Iris pigment epithelial cell (primary cell): ENCODE measurements at regions not wholly inside any gene's neighbourhood (a gene's known extent, or its start where the extent isn't known, plus 50 kb on each side); places are given as distances from the start of the nearest gene placed in this dataset.
"Not testable (repeated sequence)": the region's sequence is repeated elsewhere in the genome, so short reads cannot be mapped to it uniquely, and the experiment has no call there.

Source experiments
- DNase-seq: peaks from one replicate; pipeline ENCODE4 v3.0.0-alpha.2; 2011; ENCODE audit warnings: low read depth

DNA sequence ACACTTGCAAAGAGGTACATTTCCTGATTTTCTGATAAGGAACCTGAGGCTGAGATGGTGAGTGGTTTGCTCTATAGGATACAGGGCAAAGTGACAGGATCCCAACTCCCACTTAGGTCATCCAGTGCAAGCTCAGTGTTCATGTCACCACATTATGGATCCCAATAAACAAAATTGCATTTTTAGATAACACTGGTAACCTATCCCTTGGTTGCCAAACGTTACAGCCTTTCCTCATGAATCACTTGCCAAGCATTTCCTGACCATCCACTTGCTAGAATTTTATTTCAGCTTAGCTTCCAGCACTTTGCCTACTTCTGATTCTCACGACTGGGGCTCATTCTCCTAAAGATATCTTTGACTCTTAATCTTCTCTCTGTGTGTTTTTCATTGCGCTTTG is 131.4 kb upstream of the ODAD2 start:
- peak; percentile 80 for DNase-seq

DNA sequence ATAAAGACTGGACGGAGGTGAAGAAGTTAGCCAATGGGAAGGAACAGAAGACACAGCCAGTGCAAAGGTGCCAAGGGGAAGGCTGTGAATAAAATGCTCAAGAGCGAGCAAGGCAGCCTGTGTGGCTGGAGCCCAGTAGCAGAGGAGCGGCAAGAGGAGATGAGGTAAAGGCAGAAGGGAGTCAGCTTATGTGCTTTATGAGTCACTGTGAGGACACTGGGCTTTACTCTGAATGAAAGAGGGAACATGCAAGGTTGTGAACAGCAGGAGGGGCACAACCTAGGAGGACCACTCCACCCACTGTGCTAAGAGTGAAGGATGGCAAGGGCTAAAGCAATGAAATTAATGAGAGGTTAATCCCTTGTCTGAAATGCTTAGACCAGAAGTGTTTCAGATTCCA is 129.0 kb upstream of the ODAD2 start:
- peak; percentile 54 for DNase-seq

DNA sequence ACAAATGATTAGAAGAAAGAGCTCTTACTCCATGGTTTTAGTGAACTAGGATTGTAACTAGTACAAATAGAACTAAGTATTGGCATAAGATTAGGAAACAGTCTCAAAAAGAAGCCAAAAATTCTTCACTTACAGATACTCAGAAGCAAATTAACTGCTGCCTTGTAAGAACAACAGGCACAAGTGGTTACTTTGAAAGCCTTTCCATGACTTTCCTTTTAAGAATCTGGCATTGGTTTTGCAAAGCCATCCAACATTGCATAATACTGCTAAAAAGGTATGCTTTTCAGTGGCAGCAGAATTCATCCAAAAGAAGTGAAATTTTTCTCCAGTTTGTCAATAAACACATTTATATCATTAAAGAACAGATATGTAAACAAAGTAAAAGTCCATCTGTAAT is 126.8 kb upstream of the ODAD2 start:
- peak; percentile 76 for DNase-seq

DNA sequence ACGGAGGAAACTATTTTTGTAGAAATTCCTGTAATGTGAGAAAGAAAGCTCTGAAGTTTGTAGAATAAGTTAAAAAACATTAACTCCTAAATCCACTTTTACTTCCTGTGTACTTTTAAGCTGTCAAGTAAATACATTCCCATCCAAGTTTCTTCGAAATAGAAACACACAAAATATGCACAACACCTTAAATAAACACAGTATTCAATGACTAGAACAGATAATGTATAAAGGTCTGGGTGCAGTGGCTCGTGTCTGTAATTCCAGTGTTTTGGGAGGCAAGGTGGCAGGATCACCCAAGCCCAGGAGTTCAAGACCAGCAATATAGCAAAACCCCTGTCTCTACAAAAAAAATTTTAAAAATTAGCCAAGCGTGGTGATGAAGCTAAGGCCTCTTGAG is 121.9 kb upstream of the ODAD2 start:
- no peak for DNase-seq

DNA sequence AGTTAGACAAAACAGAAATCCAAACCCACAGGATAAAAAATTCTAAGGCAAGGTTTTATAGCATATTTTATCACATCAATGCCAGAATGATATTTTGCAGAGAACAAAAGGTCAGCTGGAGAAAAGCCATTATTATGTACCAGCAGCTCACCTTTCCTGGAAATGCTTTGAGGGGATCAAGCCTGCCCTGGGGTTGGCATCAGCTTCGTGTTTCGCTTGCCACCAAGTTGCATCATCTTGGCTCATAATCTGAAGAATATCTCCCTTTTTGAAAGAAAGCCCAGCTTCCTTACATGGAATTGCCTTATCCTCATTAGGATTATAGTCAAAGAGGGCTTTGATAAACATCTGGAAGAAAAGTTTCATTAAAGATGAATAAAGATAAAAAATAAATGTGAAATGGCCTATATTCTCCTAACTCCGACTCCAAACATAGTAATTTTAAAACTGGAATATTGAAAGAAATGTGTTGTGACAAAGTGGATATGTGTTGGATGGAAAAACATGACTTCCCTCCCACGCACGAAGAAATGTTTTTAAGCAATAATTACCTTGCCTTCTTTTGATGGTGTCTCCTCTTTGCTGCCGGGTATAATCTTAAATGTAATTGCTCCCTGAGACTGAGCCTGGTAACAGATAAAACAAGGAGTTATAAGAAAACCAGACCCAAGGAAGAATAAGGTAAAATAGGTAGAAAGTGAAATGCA is 121.3 kb upstream of the ODAD2 start:
- no peak for DNase-seq

DNA sequence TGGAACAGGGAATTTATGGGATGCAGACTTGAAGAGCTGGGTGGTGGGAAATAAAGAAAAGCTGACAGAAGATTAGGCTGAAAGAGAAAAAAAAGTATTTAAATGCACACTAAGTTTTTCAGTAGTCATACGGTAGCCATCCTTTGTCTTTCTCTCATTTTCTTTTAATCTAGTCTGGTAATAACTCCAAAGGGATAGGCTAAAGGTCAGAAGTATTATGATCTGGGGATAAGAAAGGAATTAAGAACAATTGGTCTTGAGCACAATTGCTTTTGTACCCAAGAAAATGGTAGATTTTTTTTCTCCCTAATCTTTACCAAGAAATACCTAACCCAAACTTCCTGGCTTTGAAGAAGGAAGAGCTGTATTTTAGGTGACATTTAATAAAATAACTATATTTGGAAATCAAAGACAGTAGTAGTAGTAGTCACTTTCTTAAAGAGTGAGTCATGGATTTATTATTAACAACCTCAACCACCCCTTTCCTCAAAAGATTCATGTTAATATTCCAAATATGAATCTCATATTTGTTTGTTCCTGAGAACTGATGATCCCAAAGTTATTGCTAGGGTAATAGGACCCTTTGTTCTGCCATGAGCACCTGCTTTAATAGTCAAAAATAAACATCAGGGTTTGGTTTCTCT is 120.2 kb upstream of the ODAD2 start:
- DNase-seq: no peak

DNA sequence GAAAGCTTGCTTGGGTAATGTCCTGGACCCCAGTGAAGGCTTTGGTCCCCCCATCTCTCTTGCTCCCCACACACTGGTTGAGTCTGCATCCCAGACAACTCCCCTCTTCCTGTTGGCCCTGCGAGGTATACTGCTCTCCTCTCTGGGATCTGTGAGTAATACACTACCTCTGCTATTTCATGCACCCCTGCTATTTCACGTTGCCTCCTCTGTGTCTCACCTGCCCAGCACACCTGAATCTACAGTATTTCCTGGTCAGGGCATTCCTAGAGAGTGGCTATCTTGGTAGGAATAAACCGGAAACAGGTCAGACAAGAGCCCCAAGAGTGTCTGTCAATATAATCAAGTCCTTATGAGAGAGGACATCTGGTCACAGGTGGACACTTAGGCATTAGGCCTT is 114.3 kb upstream of the ODAD2 start:
- DNase-seq: no peak

DNA sequence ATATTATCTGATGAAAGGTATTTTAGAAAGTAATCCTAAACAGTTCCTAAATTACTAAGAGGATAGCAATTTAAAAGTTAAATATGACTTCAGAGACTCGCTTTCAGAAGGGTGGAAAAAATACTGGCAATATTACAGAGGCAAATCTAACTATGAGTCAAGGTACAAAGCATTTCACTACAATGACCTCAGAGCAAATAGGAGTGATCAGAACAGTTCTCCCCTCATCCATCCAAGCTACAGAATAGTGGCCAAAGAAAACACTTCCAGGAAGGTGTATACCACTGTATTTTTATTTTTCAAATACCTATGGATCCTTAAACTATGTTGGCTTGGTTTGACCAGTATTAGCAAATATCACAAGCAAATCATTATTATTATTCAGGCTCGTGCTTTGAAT is 112.8 kb upstream of the ODAD2 start:
- peak; percentile 74 for DNase-seq

DNA sequence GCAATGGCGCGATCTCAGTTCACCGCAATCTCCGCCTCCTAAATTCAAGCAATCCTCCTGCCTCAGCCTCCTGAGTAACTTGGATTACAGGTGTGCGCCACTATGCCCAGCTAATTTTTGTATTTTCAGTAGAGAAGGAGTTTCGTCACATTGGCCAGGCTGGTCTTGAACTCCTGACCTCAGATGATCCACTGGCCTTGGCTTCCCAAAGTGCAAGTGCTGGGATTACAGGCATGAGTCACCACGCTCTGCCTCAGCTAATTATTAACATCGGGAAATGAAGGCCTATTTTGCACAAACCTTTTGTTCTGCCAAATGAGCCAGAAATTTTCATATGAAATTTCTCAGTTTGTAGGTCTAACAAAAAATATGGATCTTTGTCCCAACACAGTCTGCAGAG is 106.7 kb upstream of the ODAD2 start:
- no peak for DNase-seq

DNA sequence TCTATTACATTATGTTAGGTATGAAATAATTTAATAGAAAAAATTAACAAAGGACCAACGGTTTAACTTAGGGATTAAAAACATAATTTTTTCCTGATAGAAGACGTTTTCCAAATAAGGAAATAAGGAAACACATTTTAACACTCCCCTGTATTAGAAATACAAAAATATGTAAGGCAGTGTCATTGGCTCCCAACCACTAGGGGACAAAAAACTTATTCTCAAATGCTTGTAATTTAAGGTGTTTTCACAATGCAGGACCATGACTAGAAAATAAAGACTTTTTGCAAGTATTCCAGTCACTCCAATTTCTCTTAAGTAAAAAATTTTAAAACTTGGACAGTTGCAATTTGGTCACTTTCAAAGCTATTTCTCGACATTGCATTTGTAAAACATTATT is 98.8 kb upstream of the ODAD2 start:
- DNase-seq: no peak

DNA sequence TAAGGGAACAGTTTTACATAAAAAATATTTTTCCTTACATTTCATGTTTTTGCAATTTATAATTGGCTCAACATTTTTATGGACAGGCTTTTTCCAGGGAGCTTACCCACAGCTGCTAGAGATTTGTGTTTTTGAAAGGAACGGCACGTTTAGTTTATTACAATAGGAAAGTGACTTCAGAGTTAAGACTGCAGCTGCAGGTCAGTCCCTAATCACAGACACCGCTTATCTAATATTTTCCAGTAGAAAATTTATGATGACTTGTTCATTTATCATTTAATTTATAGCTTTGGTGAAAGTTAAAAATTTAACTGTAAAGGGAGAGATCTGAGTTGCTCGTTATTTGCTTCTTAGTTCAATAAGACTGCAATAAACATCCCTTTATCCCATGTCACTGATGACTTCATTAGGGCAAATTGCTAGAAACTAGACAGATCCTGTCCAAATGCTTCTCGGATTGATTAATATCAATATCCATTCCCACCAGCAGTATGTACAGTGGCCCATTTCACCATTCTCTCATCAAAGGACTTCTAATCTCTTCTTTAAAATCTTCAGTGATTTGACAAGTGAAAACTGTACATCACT is 97.0 kb upstream of the ODAD2 start:
- no peak for DNase-seq

DNA sequence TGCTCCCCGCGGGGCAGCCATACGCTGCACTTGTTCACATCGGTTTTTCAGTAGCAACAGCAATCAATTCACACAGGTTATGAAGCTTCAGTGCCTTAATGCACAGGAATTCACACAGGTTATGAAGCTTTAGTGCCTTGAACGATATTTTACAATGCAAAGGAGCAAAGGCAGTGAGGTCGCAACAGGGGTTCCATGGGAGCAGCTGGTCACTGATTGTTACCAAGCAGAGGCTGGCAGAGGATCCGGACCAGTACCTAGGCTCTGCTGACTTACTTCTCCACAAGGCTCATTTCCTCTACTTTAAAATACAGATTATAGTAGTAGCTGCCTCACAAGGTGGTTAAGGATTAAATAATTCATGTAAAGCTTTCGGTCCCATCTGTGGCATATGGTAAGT is 95.2 kb upstream of the ODAD2 start:
- DNase-seq: no peak

DNA sequence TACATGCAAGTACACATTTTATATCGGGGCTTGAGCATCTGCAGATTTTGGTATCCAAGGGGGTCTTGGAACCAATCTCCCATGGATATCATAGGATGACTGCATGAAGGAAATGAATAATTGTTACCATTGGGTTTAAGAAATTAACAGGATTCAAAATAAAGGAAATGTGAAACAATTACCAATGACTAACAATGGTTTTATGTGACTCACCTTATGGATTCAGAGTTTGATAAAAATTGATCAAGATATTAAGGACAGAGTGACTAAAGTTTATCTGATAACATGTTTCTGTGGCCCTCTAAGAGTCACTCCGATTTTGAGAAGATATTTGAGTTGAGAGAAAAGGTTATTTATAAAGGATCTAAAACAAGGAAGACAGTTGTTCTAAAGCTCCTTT is 93.0 kb upstream of the ODAD2 start:
- DNase-seq: no peak

DNA sequence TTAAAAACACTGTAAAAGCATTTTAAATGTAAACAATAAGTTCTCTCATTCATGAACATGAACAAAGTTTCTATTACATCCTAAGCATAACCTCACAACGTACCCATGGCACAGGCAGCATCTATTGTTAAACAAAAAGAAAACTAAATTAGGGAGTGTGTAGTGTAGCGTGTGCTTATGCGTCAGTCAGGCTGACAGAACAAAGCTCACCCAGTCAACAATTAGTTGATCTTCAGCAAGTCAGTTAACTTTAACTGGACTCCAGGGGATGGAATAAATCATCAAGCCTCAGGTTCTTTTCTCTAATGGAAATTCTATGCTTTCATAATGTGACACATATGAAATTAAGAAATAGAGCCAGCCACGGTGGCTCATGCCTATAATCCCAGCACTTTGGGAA is 91.6 kb upstream of the ODAD2 start:
- no peak for DNase-seq

DNA sequence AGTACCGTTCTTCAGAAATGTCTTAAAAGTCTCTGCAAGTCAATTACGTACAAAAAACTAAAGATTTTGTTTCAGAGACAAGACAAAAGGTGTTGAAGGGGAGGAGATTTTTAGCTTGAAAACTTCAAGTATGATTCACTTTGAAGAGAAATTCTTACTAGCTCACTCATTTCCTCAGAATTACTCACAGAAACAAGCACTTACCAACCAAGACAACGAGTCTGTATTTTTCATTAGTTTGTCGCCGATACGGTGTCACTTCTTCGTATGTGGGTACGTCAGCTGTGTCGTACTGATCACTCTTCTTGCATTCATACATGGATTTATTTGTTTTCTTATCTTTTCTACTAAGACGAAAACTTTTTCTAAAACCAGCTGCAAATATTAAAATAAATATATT is 90.6 kb upstream of the ODAD2 start:
- peak; percentile 92 for DNase-seq

DNA sequence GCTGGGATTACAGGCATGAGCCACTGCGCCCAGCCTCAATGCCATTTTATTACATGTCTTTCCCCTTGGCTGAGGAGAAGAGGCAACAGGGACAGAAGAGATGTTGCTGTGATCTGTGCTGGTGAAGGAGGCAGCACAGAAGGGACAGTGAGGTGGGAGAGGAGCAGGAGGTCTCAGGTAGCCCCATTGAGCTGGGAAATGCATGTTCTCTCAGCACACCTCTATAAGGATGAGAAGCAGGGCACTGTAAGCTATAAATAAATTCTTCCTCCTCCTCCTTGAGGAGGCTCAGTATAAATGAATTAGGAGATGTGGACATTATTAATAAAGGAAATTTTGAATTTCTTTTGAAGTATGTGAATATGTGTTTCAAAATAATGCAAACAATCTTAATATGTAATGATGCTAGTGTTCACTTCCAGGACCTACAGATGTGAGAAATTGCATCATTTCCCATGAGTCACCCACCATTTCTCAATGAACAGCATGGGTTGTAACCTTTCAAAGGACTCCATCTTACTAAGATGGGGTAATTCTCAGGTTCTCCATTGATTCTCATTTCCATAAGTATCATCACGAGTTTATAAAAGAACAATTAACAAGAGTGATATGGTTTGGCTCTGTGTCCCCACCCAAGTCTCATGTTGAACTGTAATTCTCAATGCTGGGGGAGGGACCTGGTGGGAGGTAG is 88.9 kb upstream of the ODAD2 start:
- peak; percentile 94 for DNase-seq

DNA sequence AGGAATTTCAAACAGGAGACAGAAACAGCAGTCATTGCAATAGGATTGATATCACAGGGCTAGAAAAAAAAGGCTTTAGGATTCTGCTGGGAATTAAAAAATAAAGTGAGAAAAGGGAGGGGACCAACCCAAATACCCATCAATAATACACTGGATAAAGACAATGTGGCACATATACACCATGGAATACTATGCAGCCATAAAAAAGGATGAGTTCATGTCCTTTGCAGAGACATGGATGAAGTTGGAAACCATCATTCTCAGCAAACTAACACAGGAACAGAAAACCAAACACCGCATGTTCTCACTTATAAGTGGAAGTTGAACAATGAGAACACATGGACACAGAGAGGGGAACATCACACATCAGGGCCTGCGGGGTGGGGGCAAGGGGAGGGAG is 86.9 kb upstream of the ODAD2 start:
- DNase-seq: not testable (repeated sequence)

DNA sequence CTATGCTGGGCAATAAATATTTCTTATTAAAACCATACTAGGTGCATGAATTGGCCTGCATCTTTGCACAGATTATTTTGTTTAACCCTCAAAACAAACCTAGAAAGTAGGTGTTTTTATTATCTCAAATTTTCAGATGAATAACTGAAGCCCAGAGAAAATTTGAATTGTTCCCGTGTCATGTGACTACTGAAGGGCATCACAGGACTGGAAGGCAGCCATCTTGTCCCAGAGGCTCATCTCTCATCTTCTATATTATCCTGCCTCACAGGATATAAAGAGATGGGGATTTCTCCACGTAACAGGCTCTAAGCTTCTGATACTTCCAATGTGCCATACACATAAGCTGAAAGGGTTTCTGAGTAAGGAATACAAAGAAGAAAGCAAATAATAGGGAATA is 84.0 kb upstream of the ODAD2 start:
- DNase-seq: no peak

DNA sequence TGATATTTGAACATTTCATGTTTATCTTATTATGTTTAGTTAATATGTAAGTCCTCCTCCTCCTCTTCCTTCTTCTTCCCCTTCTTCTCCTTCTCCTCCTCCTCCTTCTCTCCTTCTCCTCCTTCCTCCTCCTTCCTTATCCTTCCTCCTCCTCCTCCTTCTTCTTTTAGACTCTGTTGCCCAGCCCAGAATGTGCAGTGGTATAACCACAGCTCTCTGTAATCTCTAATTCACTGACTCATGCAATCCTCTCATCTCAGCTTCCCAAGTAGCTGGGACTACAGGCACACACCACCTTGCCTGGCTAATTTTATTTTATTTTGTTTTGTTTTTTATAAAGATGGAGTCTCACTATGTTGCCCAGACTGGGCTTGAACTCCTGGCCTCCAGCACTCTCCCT is 83.4 kb upstream of the ODAD2 start:
- no peak for DNase-seq

DNA sequence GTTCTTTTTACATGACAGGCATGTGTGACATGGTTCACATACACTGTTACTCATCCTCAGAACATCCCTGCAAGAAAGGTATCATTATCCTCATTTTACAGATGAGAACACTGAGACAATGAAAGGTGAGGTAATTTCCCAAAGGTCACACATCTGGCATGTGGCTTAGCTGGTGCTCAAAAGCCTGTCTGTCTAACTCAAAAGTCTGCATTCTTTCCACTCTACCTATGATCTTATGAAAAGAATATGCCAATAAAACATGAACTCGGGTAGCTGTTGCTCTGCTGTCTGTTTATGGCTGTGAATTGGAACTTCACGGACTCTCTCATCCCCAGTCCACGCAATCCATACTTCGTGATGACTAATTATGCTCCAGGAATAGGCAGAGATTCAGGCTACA is 79.0 kb upstream of the ODAD2 start:
- peak; percentile 47 for DNase-seq

DNA sequence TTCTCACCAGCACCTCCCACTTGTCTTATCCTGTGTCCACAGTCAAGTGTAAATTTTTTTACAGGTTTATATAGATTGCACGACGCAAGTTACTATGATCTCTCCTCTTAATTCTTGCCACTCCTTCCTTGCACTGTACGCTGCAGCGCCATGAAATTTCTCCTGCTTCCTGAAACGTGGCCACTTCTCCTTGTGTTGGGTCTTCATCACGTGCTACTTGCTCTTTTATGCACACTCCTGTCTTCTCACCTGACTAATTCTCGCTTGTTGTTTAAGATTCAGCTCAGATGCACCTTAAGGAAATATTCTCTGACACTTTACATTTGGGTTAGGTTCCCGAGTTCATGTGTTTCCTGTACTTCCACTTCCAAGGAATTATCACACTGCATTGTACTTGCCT is 76.5 kb upstream of the ODAD2 start:
- no peak for DNase-seq

DNA sequence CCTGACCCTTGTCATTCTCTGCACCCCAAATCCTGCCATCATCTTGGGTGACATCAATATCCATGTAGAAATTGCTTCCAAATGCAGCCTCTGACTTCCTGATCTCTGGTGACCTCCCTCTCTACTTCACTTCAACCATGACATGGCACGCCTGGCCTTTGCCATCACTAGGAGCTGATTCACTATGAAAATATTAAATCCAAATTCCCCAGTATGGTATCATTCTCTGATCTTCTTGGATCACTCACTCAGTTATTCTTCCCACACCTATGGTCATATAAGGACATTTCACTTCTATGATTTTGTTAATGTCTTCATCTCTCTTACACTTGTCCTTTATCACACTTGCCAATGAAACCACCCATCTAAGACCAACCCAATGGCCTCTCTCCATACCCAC is 73.7 kb upstream of the ODAD2 start:
- no peak for DNase-seq

DNA sequence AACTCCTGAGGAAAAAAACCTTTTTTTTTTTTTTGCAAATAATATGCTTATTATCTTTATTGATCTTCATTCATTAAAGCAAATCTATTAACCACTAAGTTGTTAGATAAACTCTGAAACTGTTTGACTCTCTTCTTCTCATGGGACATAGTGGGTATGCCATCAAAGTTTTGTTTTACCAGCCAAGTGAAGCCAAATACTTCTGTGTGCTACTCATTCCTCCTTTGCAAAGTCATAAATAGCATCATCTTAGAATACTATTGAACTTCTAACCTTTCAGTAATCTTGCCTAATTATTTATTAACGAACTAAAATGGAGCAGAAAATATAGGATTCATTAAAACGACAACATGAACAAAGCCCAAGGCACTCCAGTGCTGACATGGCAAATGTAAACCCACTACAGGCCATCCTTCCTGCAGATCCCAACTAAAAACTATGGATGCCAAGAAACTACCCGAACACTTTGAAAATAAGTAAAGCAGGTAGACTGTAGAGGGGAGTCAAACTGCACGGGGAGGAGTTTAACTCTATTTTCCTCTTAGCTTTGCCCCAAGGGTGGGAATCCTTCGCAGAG is 61.2 kb upstream of the ODAD2 start:
- DNase-seq: no peak
